ENCODE measurements at regions not wholly inside any gene's neighbourhood (a gene's known extent, or its start where the extent isn't known, plus 50 kb on each side); places are given as distances from the start of the nearest gene placed in this dataset.

GRCh38 chr3:177426878-177427495, 229.7 kb upstream of the TBL1XR1 start:
- DNase-seq (ENCODE audit: low read depth in 1 of 2, low spot score in 1 of 2): peak; percentile 2 to 14

GRCh38 chr3:177427540-177427939, 230.3 kb upstream of the TBL1XR1 start:
- DNase-seq (ENCODE audit: low read depth in 1 of 2, low spot score in 1 of 2): no peak

- DNase-seq (ENCODE audit: low read depth in 1 of 2, low spot score in 1 of 2): no peak
Observed at GRCh38 chr3:177429079-177429478, 231.8 kb upstream of the TBL1XR1 start.

GRCh38 chr3:177429771-177430170, 232.5 kb upstream of the TBL1XR1 start:
- DNase-seq (ENCODE audit: low read depth in 1 of 2, low spot score in 1 of 2): no peak

GRCh38 chr3:177430653-177431052, 233.4 kb upstream of the TBL1XR1 start:
- DNase-seq (ENCODE audit: low read depth in 1 of 2, low spot score in 1 of 2): no peak

- DNase-seq (ENCODE audit: low read depth in 1 of 2, low spot score in 1 of 2): no peak
Observed at GRCh38 chr3:177431525-177432176, 234.4 kb upstream of the TBL1XR1 start.

- DNase-seq (ENCODE audit: low read depth in 1 of 2, low spot score in 1 of 2): no peak
Observed at GRCh38 chr3:177435301-177435700, 238.0 kb upstream of the TBL1XR1 start.

- DNase-seq (ENCODE audit: low read depth in 1 of 2, low spot score in 1 of 2): no peak
Observed at GRCh38 chr3:177437513-177438337, 240.4 kb upstream of the TBL1XR1 start.

GRCh38 chr3:177438596-177439220, 241.4 kb upstream of the TBL1XR1 start:
- no peak for DNase-seq (ENCODE audit: low read depth in 1 of 2, low spot score in 1 of 2)

- no peak for DNase-seq (ENCODE audit: low read depth in 1 of 2, low spot score in 1 of 2)
Observed at GRCh38 chr3:177439694-177440269, 242.5 kb upstream of the TBL1XR1 start.

- DNase-seq (ENCODE audit: low read depth in 1 of 2, low spot score in 1 of 2): no peak
Observed at GRCh38 chr3:177440456-177441104, 243.3 kb upstream of the TBL1XR1 start.

GRCh38 chr3:177441276-177441812, 244.1 kb upstream of the TBL1XR1 start:
- no peak for DNase-seq (ENCODE audit: low read depth in 1 of 2, low spot score in 1 of 2)

- DNase-seq (ENCODE audit: low read depth in 1 of 2, low spot score in 1 of 2): no peak
Observed at GRCh38 chr3:177441813-177442646, 244.7 kb upstream of the TBL1XR1 start.

- no peak for DNase-seq (ENCODE audit: low read depth in 1 of 2, low spot score in 1 of 2)
Observed at GRCh38 chr3:177443469-177443868, 246.2 kb upstream of the TBL1XR1 start.

- DNase-seq (ENCODE audit: low read depth in 1 of 2, low spot score in 1 of 2): no peak
Observed at GRCh38 chr3:177444696-177445095, 247.4 kb upstream of the TBL1XR1 start.

- no peak for DNase-seq (ENCODE audit: low read depth in 1 of 2, low spot score in 1 of 2)
Observed at GRCh38 chr3:177445549-177445948, 248.3 kb upstream of the TBL1XR1 start.

GRCh38 chr3:177446165-177446601, 248.9 kb upstream of the TBL1XR1 start:
- no peak for DNase-seq (ENCODE audit: low read depth in 1 of 2, low spot score in 1 of 2)

- DNase-seq (ENCODE audit: low read depth in 1 of 2, low spot score in 1 of 2): no peak
Observed at GRCh38 chr3:177447938-177448337, 250.7 kb upstream of the TBL1XR1 start.

GRCh38 chr3:177448987-177449359, 251.7 kb upstream of the TBL1XR1 start:
- no peak for DNase-seq (ENCODE audit: low read depth in 1 of 2, low spot score in 1 of 2)
